SK-N-SH (cell line): ENCODE measurements at regions not wholly inside any gene's neighbourhood (a gene's known extent, or its start where the extent isn't known, plus 50 kb on each side); places are given as distances from the start of the nearest gene placed in this dataset.

Experiments
- CTCF ChIA-PET: fragments of 300-600, 350-600 bp; formaldehyde crosslinking; extraction: SDS; loops from one replicate; lab custom pipeline; 2021; lab: Yijun Ruan, JAX
- POLR2A ChIA-PET: fragments of 350-600 bp; sonication (Branson Sonifier 250); formaldehyde crosslinking; extraction: SDS; loops from one replicate; lab custom pipeline; 2020; ENCODE audit warnings: antibody characterized with exemption, inconsistent platforms; lab: Yijun Ruan, JAX
- DNase-seq: peaks from one replicate; pipeline ENCODE4 v3.0.0; 2012
- H2AFZ ChIP-seq: fragments of 200-600 bp; sonication (generic); 2 replicates; pipeline ENCODE4 v1.8.1; 2016; ENCODE audit warnings: antibody characterized with exemption, mild to moderate bottlenecking, low read depth
- H3F3A ChIP-seq: fragments of 200-600 bp; sonication (generic); replicated peaks from 2 replicates; pipeline ENCODE3; 2016; ENCODE audit warnings: antibody characterized with exemption, mild to moderate bottlenecking; ENCODE audit not compliant: insufficient read depth
- H3K27ac ChIP-seq, 2 experiments: fragments of 200-500 bp in 1 of 2; fragments of 200-600 bp in 1 of 2; sonication (Bioruptor generic) in 1 of 2; sonication (generic), shearing (Covaris generic) in 1 of 2; 2 replicates each; pipeline versions ENCODE4 v1.5.1 to v1.6.1; 2014 to 2016; ENCODE audit warnings: low read depth in 2 of 2, inconsistent platforms in 1 of 2, low read length in 1 of 2, mild to moderate bottlenecking in 1 of 2, mixed read lengths in 1 of 2
- H3K27me3 ChIP-seq: fragments of 200-600 bp; sonication (generic), shearing (Covaris generic); 2 replicates; pipeline ENCODE4 v1.6.1; 2016; ENCODE audit warnings: mixed run types; ENCODE audit not compliant: insufficient read depth
- H3K36me3 ChIP-seq, 2 experiments: fragments of 200-500 bp in 1 of 2; fragments of 200-600 bp in 1 of 2; sonication (Bioruptor generic) in 1 of 2; sonication (generic) in 1 of 2; replicated peaks in 1 of 2; 2 replicates each; pipeline versions ENCODE3 to v1.5.1; 2014 to 2016; ENCODE audit warnings: low read length in 1 of 2, mild to moderate bottlenecking in 1 of 2; ENCODE audit not compliant: insufficient read depth in 2 of 2, control insufficient read depth in 1 of 2
- H3K4me1 ChIP-seq, 2 experiments: fragments of 200-500 bp in 1 of 2; fragments of 200-600 bp in 1 of 2; sonication (Bioruptor generic) in 1 of 2; sonication (generic), shearing (Covaris generic) in 1 of 2; 2 replicates each; pipeline versions ENCODE4 v1.5.1 to v1.6.1; 2014 to 2016; ENCODE audit warnings: low read depth in 1 of 2, low read length in 1 of 2, mixed run types in 1 of 2; ENCODE audit not compliant: insufficient read depth in 2 of 2, control insufficient read depth in 1 of 2
- H3K4me2 ChIP-seq: fragments of 200-600 bp; sonication (generic), shearing (Covaris generic); 2 replicates; pipeline ENCODE4 v1.6.1; 2017; ENCODE audit warnings: mixed run types
- H3K4me3 ChIP-seq, 2 experiments: fragments of 200-500 bp in 1 of 2; fragments of 200-600 bp in 1 of 2; sonication (Bioruptor generic) in 1 of 2; sonication (generic), shearing (Covaris generic) in 1 of 2; 2 replicates each; pipeline versions ENCODE4 v1.5.1 to v1.8.1; 2014 to 2016; ENCODE audit warnings: low read depth in 2 of 2, inconsistent platforms in 1 of 2, low read length in 1 of 2, mild to moderate bottlenecking in 1 of 2, mixed read lengths in 1 of 2, moderate library complexity in 1 of 2
- H3K79me2 ChIP-seq: fragments of 200-600 bp; sonication (generic); 2 replicates; pipeline ENCODE4 v1.8.1; 2017; ENCODE audit warnings: mild to moderate bottlenecking; ENCODE audit not compliant: insufficient read depth
- H3K9ac ChIP-seq: fragments of 200-600 bp; sonication (generic); 2 replicates; pipeline ENCODE4 v1.6.1; 2017; ENCODE audit warnings: mixed run types
- H3K9me2 ChIP-seq: fragments of 200-600 bp; sonication (generic); 2 replicates; pipeline ENCODE4 v1.6.1; 2017; ENCODE audit warnings: mixed run types
- H3K9me3 ChIP-seq: fragments of 200-600 bp; sonication (generic); 2 replicates; pipeline ENCODE4 v1.6.1; 2017; ENCODE audit warnings: mixed run types, mild to moderate bottlenecking, moderate library complexity
- H4K20me1 ChIP-seq: fragments of 200-600 bp; sonication (generic); 2 replicates; pipeline ENCODE4 v1.6.1; 2017; ENCODE audit warnings: mild to moderate bottlenecking, mixed run types; ENCODE audit not compliant: insufficient read depth
- CHD2 ChIP-seq: fragments of 150-350 bp; IDR thresholded peaks from 2 replicates; pipeline ENCODE4 v1.6.1; 2018; ENCODE audit warnings: low read length; ENCODE audit not compliant: partially characterized antibody
- EZH2phosphoT487 ChIP-seq: fragments of 200-600 bp; sonication (generic); IDR thresholded peaks from 2 replicates; pipeline ENCODE4 v1.6.1; 2017; ENCODE audit warnings: low read depth, mixed run types, mild to moderate bottlenecking, antibody characterized with exemption, moderate library complexity, borderline replicate concordance
- JUND ChIP-seq: IDR thresholded peaks from 2 replicates; pipeline ENCODE4 v1.4.0; 2012
- MEF2A ChIP-seq: IDR thresholded peaks from 2 replicates; pipeline ENCODE4 v1.4.0; 2012; ENCODE audit warnings: low read depth, borderline replicate concordance
- MXI1 ChIP-seq: IDR thresholded peaks from 2 replicates; pipeline ENCODE4 v1.6.1; 2012; ENCODE audit warnings: mild to moderate bottlenecking, low read depth, low read length, improper control_type of control experiment
- POLR2AphosphoS5 ChIP-seq: IDR thresholded peaks from 2 replicates; pipeline ENCODE4 v1.6.1; 2012; ENCODE audit warnings: low read depth, low read length
- RAD21 ChIP-seq: IDR thresholded peaks from 2 replicates; pipeline ENCODE4 v1.6.1; 2012; ENCODE audit warnings: mild to moderate bottlenecking, low read length
- RXRA ChIP-seq: IDR thresholded peaks from 2 replicates; pipeline ENCODE4 v1.4.0; 2012; ENCODE audit warnings: low read depth, mild to moderate bottlenecking, borderline replicate concordance
- SIN3A ChIP-seq: IDR thresholded peaks from 2 replicates; pipeline ENCODE4 v1.6.1; 2012; ENCODE audit warnings: low read depth, mild to moderate bottlenecking, low read length, moderate library complexity, borderline replicate concordance
- SMC3 ChIP-seq: IDR thresholded peaks from 2 replicates; pipeline ENCODE4 v1.6.1; 2012; ENCODE audit warnings: low read depth, low read length, improper control_type of control experiment
- TAF1 ChIP-seq: IDR thresholded peaks from 2 replicates; pipeline ENCODE4 v1.6.1; 2012; ENCODE audit warnings: low read depth, mild to moderate bottlenecking, low read length, moderate library complexity, borderline replicate concordance
- TCF12 ChIP-seq: IDR thresholded peaks from 2 replicates; pipeline ENCODE4 v1.4.0; 2012
- YY1 ChIP-seq: IDR thresholded peaks from 2 replicates; pipeline ENCODE4 v1.4.0; 2012; ENCODE audit warnings: low read depth, mild to moderate bottlenecking
- WGBS: methylation state at CpG from one replicate; pipeline ENCODE4 v1.1.6; 2017; ENCODE audit warnings: low lambda C conversion rate; 5-methylcytosine and 5-hydroxymethylcytosine counted together
- TF ChIP-seq, protein P1 (sequence below): IDR thresholded peaks from 2 replicates; pipeline ENCODE4; 2012
- TF ChIP-seq, protein P2 (sequence below): fragments of 200-600 bp; sonication (generic); IDR thresholded peaks from 2 replicates; pipeline ENCODE4 v1.6.1; 2017; ENCODE audit warnings: antibody characterized with exemption, mild to moderate bottlenecking, moderate library complexity
- TF ChIP-seq, protein P3 (sequence below): IDR thresholded peaks from 2 replicates; pipeline ENCODE4 v1.6.1; 2012; ENCODE audit warnings: mild to moderate bottlenecking, low read depth, low read length, moderate library complexity
- TF ChIP-seq, protein P4 (sequence below): IDR thresholded peaks from 2 replicates; pipeline ENCODE4 v1.4.0; 2012; ENCODE audit warnings: low read depth

DNA sequence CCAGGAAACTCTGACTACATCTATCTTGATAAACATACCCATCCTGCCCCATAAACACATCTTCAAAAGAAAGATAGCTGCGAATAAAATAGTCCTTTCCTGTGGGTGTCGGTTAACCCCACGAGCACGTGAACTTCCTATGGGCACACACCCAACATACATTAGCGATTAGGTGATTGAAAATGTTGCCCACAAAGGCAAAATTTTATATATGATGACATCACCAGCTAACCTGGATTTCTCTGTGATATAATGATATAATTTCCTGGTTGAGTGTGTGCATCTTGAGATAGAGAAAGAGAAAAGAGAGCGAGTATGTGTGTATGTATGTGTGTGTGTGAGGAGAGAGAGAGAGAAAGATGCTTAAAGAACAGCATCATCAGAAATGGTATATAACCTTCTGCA is 296.1 kb downstream of the PTPRC start:
- CTCF ChIA-PET = interaction anchor here (2.8 kb wide), 1 partner anchor 178 kb away, joined by 7 read pairs; no protein-coding TSS in a partner anchor

DNA sequence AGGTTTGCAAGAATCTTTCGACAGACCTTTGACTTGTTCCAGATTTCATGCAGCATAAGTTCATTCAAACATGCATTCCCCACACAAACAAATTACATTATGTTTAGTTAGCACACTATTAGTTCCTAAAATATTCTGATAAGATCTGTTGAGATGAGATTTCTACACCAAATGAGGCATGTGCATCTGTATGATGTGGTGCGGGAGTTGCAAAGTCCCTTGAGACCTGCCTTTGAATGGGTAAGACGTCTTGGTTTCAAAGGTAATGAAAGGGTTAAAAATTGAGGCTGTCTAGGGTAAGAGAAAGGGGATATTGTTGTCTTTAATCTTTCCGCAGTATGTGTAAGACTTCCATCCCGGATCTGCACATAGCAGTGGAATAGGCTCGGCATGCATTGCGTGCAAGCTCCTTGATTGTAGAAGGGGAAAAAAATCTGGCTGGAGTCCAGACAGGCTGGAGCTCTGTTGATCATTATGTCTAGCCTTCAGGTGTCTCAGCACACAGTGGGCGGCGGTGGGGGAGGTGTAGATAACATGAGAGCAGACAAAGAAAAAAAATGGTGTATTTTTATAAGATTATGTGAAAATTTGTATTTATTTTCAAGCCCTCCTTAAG is 296.6 kb downstream of the PTPRC start:
- Histone ChIP-seq H3K36me3 (peaks cover 0 to 8% of the 10 kb centered on the region in 2 experiments), H3K9ac (peak overlapping the region; percentile 68; the same call in 1 of the 2 replicates), H3K27ac (peak overlapping the region; percentile 69 to 96), H3F3A (peaks cover 21% of the 10 kb centered on the region), H4K20me1 (no peaks in the 10 kb centered on the region), H3K4me3 (peak overlapping the region; percentile 78 to 87), H3K4me2 (peak overlapping the region; percentile 56), H3K27me3 (no peaks in the 10 kb centered on the region), H2AFZ (no peak overlapping the region), H3K4me1 (peaks cover 6 to 7% of the 10 kb centered on the region in 2 experiments), H3K9me3 (peaks cover 3% of the 10 kb centered on the region; the same call in 1 of the 2 replicates), H3K9me2 (no peaks in the 10 kb centered on the region), H3K79me2 (peaks cover 63% of the 10 kb centered on the region)
- CTCF ChIA-PET = interaction anchor here (0.7 to 2.8 kb wide), 4 partner anchors 10 to 177 kb away, joined by 3 to 7 read pairs (median 4); no protein-coding TSS in a partner anchor
- POLR2A ChIA-PET = no interaction called here
- peak; percentile 17 for DNase-seq
- WGBS = 4% methylated on average over 9 of the region's 9 CpGs
- TF ChIP-seq, protein P1, sequence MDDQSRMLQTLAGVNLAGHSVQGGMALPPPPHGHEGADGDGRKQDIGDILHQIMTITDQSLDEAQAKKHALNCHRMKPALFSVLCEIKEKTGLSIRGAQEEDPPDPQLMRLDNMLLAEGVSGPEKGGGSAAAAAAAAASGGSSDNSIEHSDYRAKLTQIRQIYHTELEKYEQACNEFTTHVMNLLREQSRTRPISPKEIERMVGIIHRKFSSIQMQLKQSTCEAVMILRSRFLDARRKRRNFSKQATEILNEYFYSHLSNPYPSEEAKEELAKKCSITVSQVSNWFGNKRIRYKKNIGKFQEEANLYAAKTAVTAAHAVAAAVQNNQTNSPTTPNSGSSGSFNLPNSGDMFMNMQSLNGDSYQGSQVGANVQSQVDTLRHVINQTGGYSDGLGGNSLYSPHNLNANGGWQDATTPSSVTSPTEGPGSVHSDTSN = peak; percentile 63
- TF ChIP-seq MXI1 = peak; percentile 51; the same call in 1 of the 2 replicates
- no peak for TF ChIP-seq CHD2
- TF ChIP-seq RAD21 = no peak; the same call in 1 of the 2 replicates
- no peak for TF ChIP-seq EZH2phosphoT487
- TF ChIP-seq RXRA = no peak
- peak; percentile 42; the same call in 1 of the 2 replicates for TF ChIP-seq POLR2AphosphoS5
- TF ChIP-seq, protein P2, sequence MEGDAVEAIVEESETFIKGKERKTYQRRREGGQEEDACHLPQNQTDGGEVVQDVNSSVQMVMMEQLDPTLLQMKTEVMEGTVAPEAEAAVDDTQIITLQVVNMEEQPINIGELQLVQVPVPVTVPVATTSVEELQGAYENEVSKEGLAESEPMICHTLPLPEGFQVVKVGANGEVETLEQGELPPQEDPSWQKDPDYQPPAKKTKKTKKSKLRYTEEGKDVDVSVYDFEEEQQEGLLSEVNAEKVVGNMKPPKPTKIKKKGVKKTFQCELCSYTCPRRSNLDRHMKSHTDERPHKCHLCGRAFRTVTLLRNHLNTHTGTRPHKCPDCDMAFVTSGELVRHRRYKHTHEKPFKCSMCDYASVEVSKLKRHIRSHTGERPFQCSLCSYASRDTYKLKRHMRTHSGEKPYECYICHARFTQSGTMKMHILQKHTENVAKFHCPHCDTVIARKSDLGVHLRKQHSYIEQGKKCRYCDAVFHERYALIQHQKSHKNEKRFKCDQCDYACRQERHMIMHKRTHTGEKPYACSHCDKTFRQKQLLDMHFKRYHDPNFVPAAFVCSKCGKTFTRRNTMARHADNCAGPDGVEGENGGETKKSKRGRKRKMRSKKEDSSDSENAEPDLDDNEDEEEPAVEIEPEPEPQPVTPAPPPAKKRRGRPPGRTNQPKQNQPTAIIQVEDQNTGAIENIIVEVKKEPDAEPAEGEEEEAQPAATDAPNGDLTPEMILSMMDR = no peak
- TF ChIP-seq YY1 = no peak
- no peak for TF ChIP-seq TAF1
- peak; percentile 61 for TF ChIP-seq TCF12
- TF ChIP-seq MEF2A = no peak

More for the DNA sequence above, 296.1 kb downstream of the PTPRC start:
- Histone ChIP-seq H3K79me2 (peaks cover 68% of the 10 kb centered on the region), H3F3A (peaks cover 21% of the 10 kb centered on the region), H3K4me3 (peak overlapping the region; percentile 78 to 87), H4K20me1 (no peaks in the 10 kb centered on the region), H3K4me2 (peak overlapping the region; percentile 56), H3K27me3 (no peaks in the 10 kb centered on the region), H3K4me1 (peaks cover 11 to 12% of the 10 kb centered on the region in 2 experiments), H2AFZ (no peak overlapping the region), H3K27ac (peak overlapping the region; percentile 69 to 96), H3K9ac (peak overlapping the region; percentile 68; the same call in 1 of the 2 replicates)
- POLR2A ChIA-PET = no interaction called here
- no peak for DNase-seq
- 23% methylated on average over 6 of the region's 6 CpGs for WGBS
- TF ChIP-seq, protein P3, sequence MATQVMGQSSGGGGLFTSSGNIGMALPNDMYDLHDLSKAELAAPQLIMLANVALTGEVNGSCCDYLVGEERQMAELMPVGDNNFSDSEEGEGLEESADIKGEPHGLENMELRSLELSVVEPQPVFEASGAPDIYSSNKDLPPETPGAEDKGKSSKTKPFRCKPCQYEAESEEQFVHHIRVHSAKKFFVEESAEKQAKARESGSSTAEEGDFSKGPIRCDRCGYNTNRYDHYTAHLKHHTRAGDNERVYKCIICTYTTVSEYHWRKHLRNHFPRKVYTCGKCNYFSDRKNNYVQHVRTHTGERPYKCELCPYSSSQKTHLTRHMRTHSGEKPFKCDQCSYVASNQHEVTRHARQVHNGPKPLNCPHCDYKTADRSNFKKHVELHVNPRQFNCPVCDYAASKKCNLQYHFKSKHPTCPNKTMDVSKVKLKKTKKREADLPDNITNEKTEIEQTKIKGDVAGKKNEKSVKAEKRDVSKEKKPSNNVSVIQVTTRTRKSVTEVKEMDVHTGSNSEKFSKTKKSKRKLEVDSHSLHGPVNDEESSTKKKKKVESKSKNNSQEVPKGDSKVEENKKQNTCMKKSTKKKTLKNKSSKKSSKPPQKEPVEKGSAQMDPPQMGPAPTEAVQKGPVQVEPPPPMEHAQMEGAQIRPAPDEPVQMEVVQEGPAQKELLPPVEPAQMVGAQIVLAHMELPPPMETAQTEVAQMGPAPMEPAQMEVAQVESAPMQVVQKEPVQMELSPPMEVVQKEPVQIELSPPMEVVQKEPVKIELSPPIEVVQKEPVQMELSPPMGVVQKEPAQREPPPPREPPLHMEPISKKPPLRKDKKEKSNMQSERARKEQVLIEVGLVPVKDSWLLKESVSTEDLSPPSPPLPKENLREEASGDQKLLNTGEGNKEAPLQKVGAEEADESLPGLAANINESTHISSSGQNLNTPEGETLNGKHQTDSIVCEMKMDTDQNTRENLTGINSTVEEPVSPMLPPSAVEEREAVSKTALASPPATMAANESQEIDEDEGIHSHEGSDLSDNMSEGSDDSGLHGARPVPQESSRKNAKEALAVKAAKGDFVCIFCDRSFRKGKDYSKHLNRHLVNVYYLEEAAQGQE = no peak
- TF ChIP-seq POLR2AphosphoS5 (no peak), MEF2A (no peak), JUND (no peak), CHD2 (no peak), SMC3 (no peak), SIN3A (no peak), EZH2phosphoT487 (no peak)
- TF ChIP-seq, protein P4, sequence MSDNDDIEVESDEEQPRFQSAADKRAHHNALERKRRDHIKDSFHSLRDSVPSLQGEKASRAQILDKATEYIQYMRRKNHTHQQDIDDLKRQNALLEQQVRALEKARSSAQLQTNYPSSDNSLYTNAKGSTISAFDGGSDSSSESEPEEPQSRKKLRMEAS = no peak
- TF ChIP-seq, all 33 proteins: peak for 0
- Histone ChIP-seq H3K36me3 (peaks cover 0 to 8% of the 10 kb centered on the region in 2 experiments), H3K9me2 (no peaks in the 10 kb centered on the region), H3K9me3 (peaks cover 3% of the 10 kb centered on the region; the same call in 1 of the 2 replicates)
